ENCODE measurements at regions not wholly inside any gene's neighbourhood (a gene's known extent, or its start where the extent isn't known, plus 50 kb on each side); places are given as distances from the start of the nearest gene placed in this dataset.

GRCh38 chr2:155298001-155298400 lies 599.5 kb downstream of the KCNJ3 start:
- intact Hi-C loops (cut with micrococcal nuclease), result no loop called here
- Mint-ChIP-seq H3K27me3 (ENCODE audit: insufficient read depth, unreplicated experiment) (peaks cover 26% of the 10 kb centered on the region), H3K27ac (ENCODE audit: low read depth, unreplicated experiment) (no peak overlapping the region), H3K36me3 (ENCODE audit: insufficient read depth, unreplicated experiment) (no peaks in the 10 kb centered on the region), H3K4me3 (ENCODE audit: unreplicated experiment) (no peak overlapping the region), H3K9me3 (ENCODE audit: unreplicated experiment) (no peaks in the 10 kb centered on the region), H3K4me1 (ENCODE audit: insufficient read depth, unreplicated experiment) (no peaks in the 10 kb centered on the region)
- ChIA-PET POLR2A (no interaction called here), CTCF (interaction anchor here (1.0 kb wide), 1 partner anchor 47 kb away, joined by 3 read pairs; no protein-coding TSS in a partner anchor)
- no peak for DNase-seq (ENCODE audit: unreplicated experiment)
- no peak for TF ChIP-seq CTCF (IDR thresholded peaks at IDR 0.05; ENCODE audit: unreplicated experiment)
- no TSS peak for BruUV-seq (replicated peaks)

DNA sequence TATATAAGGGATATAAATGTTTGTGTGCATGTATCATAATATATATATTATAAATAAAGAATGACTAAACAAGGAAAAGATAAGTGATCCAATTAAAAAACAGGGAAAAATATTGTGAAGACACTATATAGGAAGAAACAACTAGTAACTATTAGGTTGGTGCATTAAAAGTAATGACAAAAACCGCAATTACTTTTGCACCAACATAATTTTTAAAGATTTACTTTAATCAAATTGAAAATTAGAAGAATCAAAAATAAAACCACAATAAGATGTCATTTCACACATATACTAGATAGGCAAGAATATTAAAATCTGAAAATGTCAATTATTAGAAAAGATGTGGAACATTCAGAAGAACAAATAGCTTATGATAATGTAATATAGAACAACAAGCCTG lies 595.9 kb downstream of the KCNJ3 start:
- no TSS peak for BruUV-seq (replicated peaks)

DNA sequence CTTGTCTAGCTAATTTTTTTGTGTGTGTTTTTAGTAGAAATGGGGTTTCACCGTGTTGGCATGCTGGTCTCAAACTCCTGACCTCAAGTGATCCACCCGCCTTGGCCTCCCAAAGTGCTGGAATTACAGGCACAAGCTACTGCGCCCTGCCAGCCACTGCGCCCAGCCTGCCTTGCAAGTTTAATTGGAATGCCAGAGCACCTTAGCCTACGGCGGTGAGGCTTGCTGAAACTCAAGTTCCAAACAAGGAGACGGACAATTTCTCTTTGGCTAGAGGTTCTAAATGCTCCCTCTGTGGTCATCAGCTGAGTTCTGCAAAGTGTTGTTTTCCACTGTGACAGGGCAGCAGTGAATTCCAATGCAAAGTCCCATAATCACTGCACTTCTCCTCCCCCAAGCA lies 583.4 kb downstream of the KCNJ3 start:
- CTCF ChIA-PET, result no interaction called here
- TF ChIP-seq CTCF (IDR thresholded peaks at IDR 0.05; ENCODE audit: unreplicated experiment), result no peak
- BruUV-seq (replicated peaks), result no TSS peak
- POLR2A ChIA-PET, result no interaction called here
- no peaks in the 10 kb centered on the region for H3K36me3 Mint-ChIP-seq (ENCODE audit: insufficient read depth, unreplicated experiment)
- no peak for DNase-seq (ENCODE audit: unreplicated experiment)
- peaks cover 32% of the 10 kb centered on the region for H3K27me3 Mint-ChIP-seq (ENCODE audit: insufficient read depth, unreplicated experiment)
- no peaks in the 10 kb centered on the region for H3K4me1 Mint-ChIP-seq (ENCODE audit: insufficient read depth, unreplicated experiment)
- intact Hi-C loops (cut with micrococcal nuclease), result no loop called here
- no peak overlapping the region for H3K27ac Mint-ChIP-seq (ENCODE audit: low read depth, unreplicated experiment)
- no peaks in the 10 kb centered on the region for H3K9me3 Mint-ChIP-seq (ENCODE audit: unreplicated experiment)
- no peak overlapping the region for H3K4me3 Mint-ChIP-seq (ENCODE audit: unreplicated experiment)

More for the DNA sequence above, 595.9 kb downstream of the KCNJ3 start:
- ChIA-PET POLR2A (no interaction called here), CTCF (interaction anchor here (1.0 kb wide), 1 partner anchor 17 kb away, joined by 3 read pairs; no protein-coding TSS in a partner anchor)
- Mint-ChIP-seq H3K4me3 (ENCODE audit: unreplicated experiment) (no peak overlapping the region), H3K9me3 (ENCODE audit: unreplicated experiment) (no peaks in the 10 kb centered on the region), H3K36me3 (ENCODE audit: insufficient read depth, unreplicated experiment) (no peaks in the 10 kb centered on the region), H3K27me3 (ENCODE audit: insufficient read depth, unreplicated experiment) (peaks cover 45% of the 10 kb centered on the region), H3K27ac (ENCODE audit: low read depth, unreplicated experiment) (no peak overlapping the region), H3K4me1 (ENCODE audit: insufficient read depth, unreplicated experiment) (no peaks in the 10 kb centered on the region)
- TF ChIP-seq CTCF (IDR thresholded peaks at IDR 0.05; ENCODE audit: unreplicated experiment), result no peak
- no peak for DNase-seq (ENCODE audit: unreplicated experiment)
- intact Hi-C loops (cut with micrococcal nuclease), result no loop called here

DNA sequence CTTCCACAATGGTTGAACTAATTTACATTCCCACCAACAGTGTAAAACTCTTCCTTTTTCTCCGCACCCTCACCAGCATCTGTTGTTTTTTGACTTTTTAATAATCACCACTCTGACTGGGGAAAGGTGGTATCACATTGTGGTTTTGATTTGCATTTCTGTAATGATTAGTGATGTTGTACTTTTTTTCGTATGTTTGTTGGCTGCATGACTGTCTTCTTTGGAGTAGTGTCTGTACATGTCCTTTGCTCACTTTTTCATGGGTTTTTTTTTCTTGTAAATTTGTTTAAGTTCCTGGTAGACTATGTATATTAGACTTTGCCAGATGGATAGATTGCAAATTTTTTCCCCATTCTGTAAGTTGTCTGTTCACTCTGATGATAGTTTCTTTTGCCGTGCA lies 574.8 kb downstream of the KCNJ3 start:
- H3K27ac Mint-ChIP-seq (ENCODE audit: low read depth, unreplicated experiment), result no peak overlapping the region

More for the DNA sequence above, 574.8 kb downstream of the KCNJ3 start:
- no TSS peak for BruUV-seq (replicated peaks)
- H3K27me3 Mint-ChIP-seq (ENCODE audit: insufficient read depth, unreplicated experiment), result peaks cover 29% of the 10 kb centered on the region
- ChIA-PET POLR2A (interaction anchor here (0.6 kb wide), 1 partner anchor 130 kb away, joined by 3 read pairs; no protein-coding TSS in a partner anchor), CTCF (interaction anchor here (0.9 kb wide), 1 partner anchor 39 kb away, joined by 4 read pairs; no protein-coding TSS in a partner anchor)
- no peaks in the 10 kb centered on the region for H3K9me3 Mint-ChIP-seq (ENCODE audit: unreplicated experiment)
- intact Hi-C loops (cut with micrococcal nuclease), result no loop called here
- H3K36me3 Mint-ChIP-seq (ENCODE audit: insufficient read depth, unreplicated experiment), result no peaks in the 10 kb centered on the region
- TF ChIP-seq CTCF (IDR thresholded peaks at IDR 0.05; ENCODE audit: unreplicated experiment), result no peak
- no peak overlapping the region for H3K4me3 Mint-ChIP-seq (ENCODE audit: unreplicated experiment)
- H3K4me1 Mint-ChIP-seq (ENCODE audit: insufficient read depth, unreplicated experiment), result no peaks in the 10 kb centered on the region
- no peak for DNase-seq (ENCODE audit: unreplicated experiment)

All from MCF 10A (cell line).